H1 (cell line): ENCODE measurements at regions not wholly inside any gene's neighbourhood (a gene's known extent, or its start where the extent isn't known, plus 50 kb on each side); places are given as distances from the start of the nearest gene placed in this dataset.

Experiments
- CTCF ChIA-PET: fragments of 300-600 bp; sonication (Branson Sonifier 250); formaldehyde crosslinking; loops from one replicate; lab custom pipeline; 2021; ENCODE audit not compliant: partially characterized antibody; lab: Charles Lee
- POLR2A ChIA-PET: fragments of 300-600 bp; sonication (Branson Sonifier 250); formaldehyde crosslinking; loops from one replicate; lab custom pipeline; 2021; ENCODE audit warnings: inconsistent platforms; ENCODE audit not compliant: partially characterized antibody; lab: Charles Lee
- DNase-seq, 2 experiments: peaks; one replicate each; pipeline versions ENCODE4 v3.0.0 to v3.0.0-alpha.2; 2010 to 2022; ENCODE audit warnings: low spot score in 2 of 2, low read depth in 1 of 2, mixed read lengths in 1 of 2
- FAIRE-seq: peaks from 2 replicates; lab custom pipeline; 2011; peaks lifted over from hg19 to GRCh38; lab: Jason Lieb, UNC
- H2AFZ ChIP-seq: 2 replicates; pipeline ENCODE4 v1.8.1; 2012; ENCODE audit warnings: low read length, inconsistent platforms
- H2AK5ac ChIP-seq: 2 replicates; pipeline ENCODE4 v1.6.1; 2013; ENCODE audit warnings: low read depth, low read length
- H2BK120ac ChIP-seq: replicated peaks from 2 replicates; pipeline ENCODE3; 2013; ENCODE audit warnings: low read depth, low read length, inconsistent platforms
- H2BK12ac ChIP-seq: 2 replicates; pipeline ENCODE4 v1.6.1; 2013; ENCODE audit warnings: low read depth, low read length
- H2BK15ac ChIP-seq: 2 replicates; pipeline ENCODE4 v1.6.1; 2013; ENCODE audit warnings: low read length
- H2BK20ac ChIP-seq: 2 replicates; pipeline ENCODE4 v1.6.1; 2013; ENCODE audit warnings: low read length
- H2BK5ac ChIP-seq: 2 replicates; pipeline ENCODE4 v1.6.1; 2013; ENCODE audit warnings: low read depth, low read length
- H3K14ac ChIP-seq: 2 replicates; pipeline ENCODE4 v1.6.1; 2013; ENCODE audit warnings: inconsistent platforms; ENCODE audit not compliant: insufficient read length
- H3K18ac ChIP-seq: 2 replicates; pipeline ENCODE4 v1.6.1; 2013; ENCODE audit warnings: low read length; ENCODE audit errors: extremely low read depth
- H3K23ac ChIP-seq: 2 replicates; pipeline ENCODE4 v1.6.1; 2013; ENCODE audit warnings: inconsistent platforms; ENCODE audit not compliant: insufficient read length
- H3K23me2 ChIP-seq: 2 replicates; pipeline ENCODE4 v1.6.1; 2013; ENCODE audit warnings: low read depth, low read length
- H3K27ac ChIP-seq: 2 replicates; pipeline ENCODE4 v1.6.1; 2011; ENCODE audit warnings: low read depth, low read length, inconsistent platforms
- H3K27me3 ChIP-seq, 4 experiments: replicated peaks in 1 of 4; 1 replicate in 1 of 4; 2 replicates in 3 of 4; pipeline versions ENCODE4 v1.6.1 to v1.8.1; 2011 to 2013; ENCODE audit warnings: low read length in 3 of 4, mild to moderate bottlenecking in 3 of 4, inconsistent platforms in 2 of 4, mixed read lengths in 2 of 4, moderate library complexity in 1 of 4; ENCODE audit not compliant: control insufficient read depth in 3 of 4, insufficient read depth in 3 of 4; ENCODE audit errors: extremely low read depth in 1 of 4
- H3K36me3 ChIP-seq, 4 experiments: 2 replicates each; pipeline versions ENCODE4 v1.6.1 to v1.8.1; 2011 to 2013; ENCODE audit warnings: mild to moderate bottlenecking in 4 of 4, low read length in 3 of 4, moderate library complexity in 2 of 4, control low read depth in 1 of 4, inconsistent platforms in 1 of 4; ENCODE audit not compliant: insufficient read depth in 4 of 4, control insufficient read depth in 2 of 4
- H3K4ac ChIP-seq: replicated peaks from 2 replicates; pipeline ENCODE3; 2013; ENCODE audit warnings: low read length, low read depth, mixed read lengths, inconsistent platforms; ENCODE audit not compliant: insufficient read length
- H3K4me1 ChIP-seq, 4 experiments: replicated peaks in 1 of 4; 1 replicate in 1 of 4; 2 replicates in 3 of 4; pipeline versions ENCODE4 v1.6.1 to v1.8.1; 2011 to 2013; ENCODE audit warnings: low read length in 3 of 4, inconsistent platforms in 2 of 4, mixed read lengths in 1 of 4; ENCODE audit not compliant: insufficient read depth in 4 of 4, control insufficient read depth in 3 of 4
- H3K4me2 ChIP-seq, 2 experiments: 2 replicates each; pipeline versions ENCODE4 v1.6.1 to v1.8.1; 2011 to 2013; ENCODE audit warnings: low read depth in 2 of 2, low read length in 2 of 2, control low read depth in 1 of 2, inconsistent platforms in 1 of 2, mild to moderate bottlenecking in 1 of 2; ENCODE audit not compliant: insufficient read depth in 1 of 2
- H3K4me3 ChIP-seq, 4 experiments: fragments of 200-600, 300-600 bp in 1 of 4; sonication (generic), shearing (Covaris generic), sonication (Bioruptor Twin) in 1 of 4; 2 replicates each; pipeline versions ENCODE4 v1.5.1 to v1.8.1; 2011 to 2016; ENCODE audit warnings: low read length in 4 of 4, low read depth in 3 of 4, control low read depth in 2 of 4, inconsistent platforms in 2 of 4, mild to moderate bottlenecking in 2 of 4, mixed read lengths in 1 of 4, moderate library complexity in 1 of 4; ENCODE audit not compliant: insufficient read depth in 2 of 4; ENCODE audit errors: extremely low read depth in 1 of 4
- H3K56ac ChIP-seq: replicated peaks from 2 replicates; pipeline ENCODE3; 2013; ENCODE audit warnings: low read depth, mild to moderate bottlenecking, mixed read lengths, low read length, inconsistent platforms; ENCODE audit not compliant: insufficient read length
- H3K79me1 ChIP-seq: 2 replicates; pipeline ENCODE4 v1.6.1; 2013; ENCODE audit warnings: low read depth, low read length, control low read depth
- H3K79me2 ChIP-seq, 2 experiments: 2 replicates each; pipeline versions ENCODE4 v1.6.1 to v1.8.1; 2012 to 2013; ENCODE audit warnings: low read length in 2 of 2, mild to moderate bottlenecking in 2 of 2, inconsistent platforms in 1 of 2; ENCODE audit not compliant: insufficient read depth in 2 of 2, control insufficient read depth in 1 of 2
- H3K9ac ChIP-seq, 4 experiments: replicated peaks in 1 of 4; 1 replicate in 1 of 4; 2 replicates in 3 of 4; pipeline versions ENCODE4 v1.6.1 to v1.8.1; 2011 to 2013; ENCODE audit warnings: low read depth in 3 of 4, low read length in 3 of 4, control low read depth in 2 of 4, mild to moderate bottlenecking in 2 of 4, moderate library complexity in 2 of 4, inconsistent platforms in 1 of 4; ENCODE audit errors: extremely low read depth in 1 of 4
- H3K9me3 ChIP-seq, 2 experiments: 2 replicates each; pipeline versions ENCODE4 v1.6.1 to v1.8.1; 2012 to 2013; ENCODE audit warnings: mild to moderate bottlenecking in 2 of 2, moderate library complexity in 2 of 2, control low read depth in 1 of 2, inconsistent platforms in 1 of 2, low read depth in 1 of 2, low read length in 1 of 2, mixed read lengths in 1 of 2; ENCODE audit not compliant: insufficient read depth in 2 of 2
- H4K20me1 ChIP-seq, 2 experiments: replicated peaks in 1 of 2; 2 replicates each; pipeline versions ENCODE3 to v1.8.1; 2011 to 2013; ENCODE audit warnings: inconsistent platforms in 2 of 2, low read length in 2 of 2, mild to moderate bottlenecking in 1 of 2; ENCODE audit not compliant: insufficient read depth in 2 of 2, control insufficient read depth in 1 of 2
- H4K5ac ChIP-seq: 2 replicates; pipeline ENCODE4 v1.6.1; 2013; ENCODE audit warnings: low read length, low read depth, mixed read lengths, inconsistent platforms; ENCODE audit not compliant: insufficient read length
- H4K8ac ChIP-seq: 2 replicates; pipeline ENCODE4 v1.8.0; 2013; ENCODE audit warnings: mild to moderate bottlenecking, moderate library complexity, low read length, inconsistent platforms; ENCODE audit not compliant: insufficient read depth; ENCODE audit errors: extremely low read depth
- H4K91ac ChIP-seq: replicated peaks from 2 replicates; pipeline ENCODE3; 2013; ENCODE audit warnings: low read length, mixed read lengths, inconsistent platforms; ENCODE audit not compliant: insufficient read length
- BACH1 ChIP-seq: IDR thresholded peaks from 2 replicates; pipeline ENCODE4 v1.6.1; 2012; ENCODE audit warnings: low read length, improper control_type of control experiment
- CHD1 ChIP-seq: IDR thresholded peaks from 2 replicates; pipeline ENCODE4 v1.6.1; 2012; ENCODE audit warnings: low read depth, low read length, improper control_type of control experiment
- CTBP2 ChIP-seq: IDR thresholded peaks from 2 replicates; pipeline ENCODE4 v1.7.0; 2011; ENCODE audit warnings: borderline replicate concordance, mild to moderate bottlenecking, moderate library complexity, mixed read lengths, low read length; ENCODE audit not compliant: insufficient read depth, insufficient read length
- RXRA ChIP-seq: IDR thresholded peaks from 2 replicates; pipeline ENCODE4 v1.6.1; 2011; ENCODE audit warnings: low read depth, mild to moderate bottlenecking, low read length, moderate library complexity; ENCODE audit not compliant: insufficient read depth
- SAP30 ChIP-seq: fragments of 300-600 bp; sonication (generic); IDR thresholded peaks from 2 replicates; pipeline ENCODE4 v1.7.1; 2012; ENCODE audit warnings: low read length, moderate library complexity, mild to moderate bottlenecking, inconsistent platforms; ENCODE audit not compliant: insufficient read depth, insufficient replicate concordance
- SIRT6 ChIP-seq: IDR thresholded peaks from one replicate; pipeline ENCODE4 v1.7.1; 2012; ENCODE audit warnings: low read length, inconsistent platforms
- TAF7 ChIP-seq: optimal IDR thresholded peaks from 2 replicates; pipeline ENCODE3; 2011; ENCODE audit warnings: low read depth, mild to moderate bottlenecking, inconsistent platforms, low read length, moderate library complexity, borderline replicate concordance
- WGBS, 2 experiments: shearing (Covaris generic) in 1 of 2; methylation state at CpG; one replicate each; pipeline versions ENCODE4 v1.1.6 to v1.1.7; 2013 to 2015; ENCODE audit warnings: low lambda C conversion rate in 2 of 2, mixed read lengths in 2 of 2, inconsistent platforms in 1 of 2, low coverage in 1 of 2, missing lambda C conversion rate in 1 of 2; ENCODE audit not compliant: insufficient replicate concordance in 2 of 2, insufficient coverage in 1 of 2, insufficient read length in 1 of 2; ENCODE audit errors: extremely low coverage in 1 of 2, missing lambda C conversion rate in 1 of 2; 5-methylcytosine and 5-hydroxymethylcytosine counted together

DNA sequence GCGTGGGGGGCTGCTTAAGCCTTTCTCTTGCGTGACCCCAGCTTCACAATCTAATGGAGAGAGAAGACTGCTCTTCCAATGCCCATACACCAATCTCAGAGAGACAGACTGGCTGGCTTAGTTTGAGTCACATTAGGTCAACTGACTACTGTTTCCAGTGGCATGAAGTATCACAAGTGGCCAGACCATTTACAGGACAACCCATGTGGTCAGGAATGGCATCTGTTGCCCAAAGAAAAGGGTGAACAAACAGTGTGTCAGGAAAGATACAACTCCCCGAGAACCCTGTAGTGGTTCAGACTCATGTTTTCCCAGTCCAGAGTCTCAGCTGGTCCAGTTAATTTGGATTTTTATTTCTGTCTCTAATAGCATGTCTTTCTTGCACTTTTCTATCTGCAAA, 177.4 kb upstream of the IL12B start:
- 86% methylated on average over 3 of the region's 3 CpGs; no CpG with 5 or more reads in 1 of the 2 experiments for WGBS, 2 experiments
- no peak overlapping the region for H4K8ac ChIP-seq
- no peaks in the 10 kb centered on the region for H3K9me3 ChIP-seq
- H3K23ac ChIP-seq = no peak overlapping the region
- H2BK20ac ChIP-seq = no peak overlapping the region
- H2AK5ac ChIP-seq = no peak overlapping the region
- no peak overlapping the region for H3K18ac ChIP-seq
- no peak overlapping the region for H3K4me2 ChIP-seq
- H2BK5ac ChIP-seq = no peak overlapping the region
- CTCF ChIA-PET = no interaction called here
- H4K20me1 ChIP-seq = no peaks in the 10 kb centered on the region
- POLR2A ChIA-PET = no interaction called here
- no peaks in the 10 kb centered on the region for H3K79me1 ChIP-seq
- no peak overlapping the region for H2AFZ ChIP-seq
- H3K14ac ChIP-seq = no peak overlapping the region
- no peak overlapping the region for H2BK12ac ChIP-seq
- H3K23me2 ChIP-seq = no peaks in the 10 kb centered on the region
- no peak overlapping the region for H3K27ac ChIP-seq
- no peaks in the 10 kb centered on the region for H3K36me3 ChIP-seq
- FAIRE-seq (no peak), DNase-seq (no peak)
- H3K27me3 ChIP-seq = peaks cover 0 to 1% (median 0%) of the 10 kb centered on the region in 4 experiments; a peak in 1 of 7 replicates
- no peaks in the 10 kb centered on the region for H3K79me2 ChIP-seq
- H3K4ac ChIP-seq = no peak overlapping the region
- H3K56ac ChIP-seq = no peak overlapping the region
- no peak overlapping the region for H4K91ac ChIP-seq
- H2BK120ac ChIP-seq = no peak overlapping the region
- H4K5ac ChIP-seq = no peak overlapping the region
- H3K4me3 ChIP-seq = no peak overlapping the region
- peaks cover 0 to 3% (median 1%) of the 10 kb centered on the region in 4 experiments; a peak in 2 of 7 replicates for H3K4me1 ChIP-seq
- H2BK15ac ChIP-seq = no peak overlapping the region
- no peak overlapping the region for H3K9ac ChIP-seq
- no peak for TF ChIP-seq CHD1
- no peak for TF ChIP-seq TAF7
- TF ChIP-seq BACH1 = no peak
- no peak for TF ChIP-seq SAP30
- no peak for TF ChIP-seq RXRA
- no peak for TF ChIP-seq SIRT6
- no peak for TF ChIP-seq CTBP2
